ENCODE measurements at regions not wholly inside any gene's neighbourhood (a gene's known extent, or its start where the extent isn't known, plus 50 kb on each side); places are given as distances from the start of the nearest gene placed in this dataset.

DNA sequence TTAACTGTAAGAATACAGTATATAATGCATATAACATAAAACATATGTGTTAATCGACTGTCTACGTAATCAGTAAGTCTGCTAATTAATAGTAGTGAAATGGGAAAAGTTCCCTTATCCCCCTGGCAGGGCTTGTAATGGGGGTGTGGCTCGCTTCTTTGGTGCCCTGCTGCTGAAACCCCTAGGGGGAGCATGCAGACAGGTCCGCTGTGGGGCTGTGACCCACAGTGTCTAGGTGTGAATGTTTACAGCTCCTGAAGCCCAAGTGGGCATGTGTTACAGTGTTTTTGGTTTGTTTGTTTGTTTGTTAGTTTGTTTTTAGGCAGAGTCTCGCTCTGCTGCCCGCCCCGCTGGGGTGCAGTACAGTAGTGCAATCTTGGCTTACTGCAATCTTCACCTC, 495.7 kb downstream of the SHISA9 start:
- no peaks in the 10 kb centered on the region for H4K20me1 ChIP-seq (ENCODE audit: low read length)
- no TSS peak for BruUV-seq (replicated peaks)
- DNase-seq = no peak
- H2AFZ ChIP-seq (ENCODE audit: low read length) = no peak overlapping the region
- no peaks in the 10 kb centered on the region for H3K27me3 ChIP-seq (ENCODE audit: low read length)
- H3K27ac ChIP-seq (ENCODE audit: low read length) = no peak overlapping the region
- no peak for ATAC-seq
- no peaks in the 10 kb centered on the region for H3K36me3 ChIP-seq (ENCODE audit: low read depth, low read length)
- ChIA-PET POLR2A (ENCODE audit: unreplicated experiment) (no interaction called here), CTCF (no interaction called here)
- H3K4me2 ChIP-seq (ENCODE audit: low read length) = no peak overlapping the region
- no peak overlapping the region for H3K4me3 ChIP-seq (ENCODE audit: low read length)
- no peaks in the 10 kb centered on the region for H3F3A ChIP-seq (ENCODE audit: low read length, unreplicated experiment)
- TF ChIP-seq, protein P1, sequence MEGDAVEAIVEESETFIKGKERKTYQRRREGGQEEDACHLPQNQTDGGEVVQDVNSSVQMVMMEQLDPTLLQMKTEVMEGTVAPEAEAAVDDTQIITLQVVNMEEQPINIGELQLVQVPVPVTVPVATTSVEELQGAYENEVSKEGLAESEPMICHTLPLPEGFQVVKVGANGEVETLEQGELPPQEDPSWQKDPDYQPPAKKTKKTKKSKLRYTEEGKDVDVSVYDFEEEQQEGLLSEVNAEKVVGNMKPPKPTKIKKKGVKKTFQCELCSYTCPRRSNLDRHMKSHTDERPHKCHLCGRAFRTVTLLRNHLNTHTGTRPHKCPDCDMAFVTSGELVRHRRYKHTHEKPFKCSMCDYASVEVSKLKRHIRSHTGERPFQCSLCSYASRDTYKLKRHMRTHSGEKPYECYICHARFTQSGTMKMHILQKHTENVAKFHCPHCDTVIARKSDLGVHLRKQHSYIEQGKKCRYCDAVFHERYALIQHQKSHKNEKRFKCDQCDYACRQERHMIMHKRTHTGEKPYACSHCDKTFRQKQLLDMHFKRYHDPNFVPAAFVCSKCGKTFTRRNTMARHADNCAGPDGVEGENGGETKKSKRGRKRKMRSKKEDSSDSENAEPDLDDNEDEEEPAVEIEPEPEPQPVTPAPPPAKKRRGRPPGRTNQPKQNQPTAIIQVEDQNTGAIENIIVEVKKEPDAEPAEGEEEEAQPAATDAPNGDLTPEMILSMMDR (conservative IDR thresholded peaks at IDR 0.05; ENCODE audit: low read depth, low read length) = no peak
- TF ChIP-seq EZH2 (IDR thresholded peaks at IDR 0.05; ENCODE audit: low read length, unreplicated experiment) = no peak
- no peak for TF ChIP-seq EZH2phosphoT487 (IDR thresholded peaks at IDR 0.05; ENCODE audit: borderline replicate concordance, low read length)
- intact Hi-C loops (cut with micrococcal nuclease) = no loop called here
- H3K9me3 ChIP-seq (ENCODE audit: low read length) = no peaks in the 10 kb centered on the region
- H3K9ac ChIP-seq (ENCODE audit: low read length) = no peak overlapping the region
- H3K4me1 ChIP-seq (ENCODE audit: insufficient read depth, low read length) = no peaks in the 10 kb centered on the region
- no peaks in the 10 kb centered on the region for H3K79me2 ChIP-seq (ENCODE audit: low read length)
- no peaks in the 10 kb centered on the region for H3K9me2 ChIP-seq (replicated peaks; ENCODE audit: low read length)

DNA sequence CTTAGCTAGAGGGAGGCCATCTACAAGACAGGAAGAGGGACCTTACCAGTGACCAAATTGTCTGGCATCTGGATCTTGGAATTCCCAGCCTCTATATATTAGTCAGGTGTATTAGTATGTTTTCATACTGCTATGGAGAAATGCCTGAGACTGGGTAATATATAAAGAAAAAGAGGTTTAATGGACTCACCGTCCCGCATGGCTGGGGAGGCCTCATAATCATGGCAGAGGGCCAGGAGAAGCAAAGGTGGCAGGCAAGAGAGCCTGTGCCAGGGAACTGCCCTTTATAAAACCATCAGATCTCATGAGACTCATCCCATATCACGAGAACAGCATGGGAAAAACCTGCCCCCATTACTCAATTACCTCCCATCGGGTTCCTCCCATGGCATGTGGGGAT, 500.2 kb downstream of the SHISA9 start:
- intact Hi-C loops (cut with micrococcal nuclease) = no loop called here

GRCh38 chr16:13402601-13403000, 501.2 kb downstream of the SHISA9 start:
- intact Hi-C loops (cut with micrococcal nuclease) = no loop called here
- Histone ChIP-seq H4K20me1 (ENCODE audit: low read length) (no peaks in the 10 kb centered on the region), H2AFZ (ENCODE audit: low read length) (no peak overlapping the region), H3F3A (ENCODE audit: low read length, unreplicated experiment) (no peaks in the 10 kb centered on the region), H3K9me2 (replicated peaks; ENCODE audit: low read length) (no peaks in the 10 kb centered on the region), H3K4me3 (ENCODE audit: low read length) (no peak overlapping the region), H3K79me2 (ENCODE audit: low read length) (no peaks in the 10 kb centered on the region), H3K9ac (ENCODE audit: low read length) (no peak overlapping the region), H3K27me3 (ENCODE audit: low read length) (no peaks in the 10 kb centered on the region), H3K4me1 (ENCODE audit: insufficient read depth, low read length) (no peaks in the 10 kb centered on the region), H3K36me3 (ENCODE audit: low read depth, low read length) (no peaks in the 10 kb centered on the region), H3K27ac (ENCODE audit: low read length) (no peak overlapping the region), H3K4me2 (ENCODE audit: low read length) (no peak overlapping the region), H3K9me3 (ENCODE audit: low read length) (no peaks in the 10 kb centered on the region)
- ATAC-seq = no peak
- DNase-seq = no peak
- no TSS peak for BruUV-seq (replicated peaks)
- TF ChIP-seq EZH2 (IDR thresholded peaks at IDR 0.05; ENCODE audit: low read length, unreplicated experiment) (no peak), EZH2phosphoT487 (IDR thresholded peaks at IDR 0.05; ENCODE audit: borderline replicate concordance, low read length) (no peak)
- TF ChIP-seq, protein P1 (conservative IDR thresholded peaks at IDR 0.05; ENCODE audit: low read depth, low read length) = no peak
- CTCF ChIA-PET = no interaction called here
- POLR2A ChIA-PET (ENCODE audit: unreplicated experiment) = no interaction called here

More for the DNA sequence above, 500.2 kb downstream of the SHISA9 start:
- TF ChIP-seq EZH2 (IDR thresholded peaks at IDR 0.05; ENCODE audit: low read length, unreplicated experiment) = no peak
- no peak for TF ChIP-seq EZH2phosphoT487 (IDR thresholded peaks at IDR 0.05; ENCODE audit: borderline replicate concordance, low read length)
- TF ChIP-seq, protein P1 (conservative IDR thresholded peaks at IDR 0.05; ENCODE audit: low read depth, low read length) = no peak
- no peaks in the 10 kb centered on the region for H3K27me3 ChIP-seq (ENCODE audit: low read length)
- H3K4me2 ChIP-seq (ENCODE audit: low read length) = no peak overlapping the region
- ATAC-seq (no peak), DNase-seq (no peak)
- H4K20me1 ChIP-seq (ENCODE audit: low read length) = no peaks in the 10 kb centered on the region
- H3K9ac ChIP-seq (ENCODE audit: low read length) = no peak overlapping the region
- no peaks in the 10 kb centered on the region for H3K9me2 ChIP-seq (replicated peaks; ENCODE audit: low read length)
- ChIA-PET POLR2A (ENCODE audit: unreplicated experiment) (no interaction called here), CTCF (no interaction called here)
- H3K9me3 ChIP-seq (ENCODE audit: low read length) = no peaks in the 10 kb centered on the region
- H3K4me1 ChIP-seq (ENCODE audit: insufficient read depth, low read length) = no peaks in the 10 kb centered on the region
- no peak overlapping the region for H3K27ac ChIP-seq (ENCODE audit: low read length)
- no peak overlapping the region for H2AFZ ChIP-seq (ENCODE audit: low read length)
- H3K4me3 ChIP-seq (ENCODE audit: low read length) = no peak overlapping the region
- H3F3A ChIP-seq (ENCODE audit: low read length, unreplicated experiment) = no peaks in the 10 kb centered on the region
- BruUV-seq (replicated peaks) = no TSS peak
- H3K79me2 ChIP-seq (ENCODE audit: low read length) = no peaks in the 10 kb centered on the region
- H3K36me3 ChIP-seq (ENCODE audit: low read depth, low read length) = no peaks in the 10 kb centered on the region

Measured in PC-3 (cell line).